K562 (cell line): ENCODE measurements at regions not wholly inside any gene's neighbourhood (a gene's known extent, or its start where the extent isn't known, plus 50 kb on each side); places are given as distances from the start of the nearest gene placed in this dataset.
A peak's percentile ranks its signal among the peaks of the same experiment; 100 is the strongest.

Experiments used
- ATAC-seq: fragments of 200-7000 bp; cut with Tn5 transposase; 3 replicates; pipeline ENCODE4 v1.9.1; 2020; ENCODE audit warnings: moderate library complexity
- BruUV-seq: library from RNA; stranded (reverse); fragments of 400-500 nt; replicated peaks from 2 replicates; lab custom pipeline; 2021; lab: Mats Ljungman, UMichigan
- CTCF ChIA-PET: fragments of 300-600 bp; formaldehyde crosslinking; extraction: SDS; loops from one replicate; lab custom pipeline; 2021; ENCODE audit warnings: low intra/inter-chr PET ratio; lab: Yijun Ruan, JAX
- POLR2A ChIA-PET: fragments of 300-600, 350-650 bp; sonication (Branson Sonifier 250); formaldehyde crosslinking; extraction: SDS; loops from one replicate; lab custom pipeline; 2021; ENCODE audit warnings: antibody characterized with exemption, inconsistent platforms; lab: Yijun Ruan, JAX
- DNase-seq, 4 experiments: peaks; one replicate each; pipeline versions ENCODE4 v3.0.0 to v3.0.0-alpha.2; 2011 to 2018; ENCODE audit warnings: low spot score in 3 of 4, mixed read lengths in 3 of 4; ENCODE audit errors: extremely low read depth in 1 of 4
- FAIRE-seq: peaks from 2 replicates; lab custom pipeline; 2011; peaks lifted over from hg19 to GRCh38; lab: Jason Lieb, UNC
- H2AFZ ChIP-seq: 2 replicates; pipeline ENCODE4 v1.6.0; 2011; ENCODE audit warnings: low read depth, low read length, control low read depth, inconsistent platforms
- H3K27ac ChIP-seq: fragments of 200-600 bp; 3 replicates; pipeline ENCODE4 v1.8.0; 2011; ENCODE audit warnings: low read depth, mild to moderate bottlenecking, control low read depth, inconsistent platforms, low read length, moderate library complexity, mixed read lengths; ENCODE audit errors: extremely low read depth
- H3K27me3 ChIP-seq, 2 experiments: fragments of 300-600 bp in 1 of 2; 2 replicates in 1 of 2; 3 replicates in 1 of 2; pipeline versions ENCODE4 v1.6.0 to v1.8.0; 2011; ENCODE audit warnings: inconsistent platforms in 2 of 2, low read length in 2 of 2, mild to moderate bottlenecking in 1 of 2, mixed read lengths in 1 of 2, moderate library complexity in 1 of 2; ENCODE audit not compliant: control insufficient read depth in 2 of 2, insufficient read depth in 2 of 2
- H3K36me3 ChIP-seq: fragments of 300-600 bp; 3 replicates; pipeline ENCODE4 v1.8.0; 2011; ENCODE audit warnings: mild to moderate bottlenecking, low read length, inconsistent platforms; ENCODE audit not compliant: control insufficient read depth, insufficient read depth
- H3K4me1 ChIP-seq, 2 experiments: fragments of 200-600 bp in 1 of 2; replicated peaks in 1 of 2; 2 replicates in 1 of 2; 3 replicates in 1 of 2; pipeline versions ENCODE4 v1.5.1 to v1.8.0; 2011; ENCODE audit warnings: inconsistent platforms in 2 of 2, low read length in 2 of 2, mild to moderate bottlenecking in 1 of 2, mixed read lengths in 1 of 2, moderate library complexity in 1 of 2; ENCODE audit not compliant: control insufficient read depth in 2 of 2, insufficient read depth in 2 of 2
- H3K4me2 ChIP-seq: 2 replicates; pipeline ENCODE4 v1.6.1; 2011; ENCODE audit warnings: low read length, control low read depth, inconsistent platforms, mixed read lengths; ENCODE audit not compliant: insufficient read depth
- H3K4me3 ChIP-seq: fragments of 200-600 bp; sonication (generic), shearing (Covaris generic); 2 replicates; pipeline ENCODE4 v1.5.1; 2016; ENCODE audit warnings: control low read depth, inconsistent platforms
- H3K79me2 ChIP-seq: fragments of 200-600 bp; 3 replicates; pipeline ENCODE4 v1.8.0; 2011; ENCODE audit warnings: low read length, inconsistent platforms; ENCODE audit not compliant: control insufficient read depth, insufficient read depth
- H3K9ac ChIP-seq, 2 experiments: 2 replicates each; pipeline versions ENCODE4 v1.6.0 to v1.6.1; 2011; ENCODE audit warnings: low read depth in 2 of 2, low read length in 2 of 2, control low read depth in 1 of 2, inconsistent platforms in 1 of 2, mild to moderate bottlenecking in 1 of 2, mixed read lengths in 1 of 2; ENCODE audit not compliant: insufficient read depth in 1 of 2
- H3K9me1 ChIP-seq: one replicate; pipeline ENCODE4 v1.6.0; 2011; ENCODE audit warnings: inconsistent platforms, mild to moderate bottlenecking, low read length, moderate library complexity; ENCODE audit not compliant: control insufficient read depth, insufficient read depth
- H3K9me3 ChIP-seq: replicated peaks from 2 replicates; pipeline ENCODE4 v1.5.1; 2011; ENCODE audit warnings: low read depth, low read length, inconsistent platforms; ENCODE audit not compliant: control insufficient read depth, insufficient read depth
- H4K20me1 ChIP-seq: replicated peaks from 2 replicates; pipeline ENCODE4 v1.6.1; 2011; ENCODE audit warnings: low read length, inconsistent platforms, mixed read lengths; ENCODE audit not compliant: control insufficient read depth, insufficient read depth
- ARID4B ChIP-seq: sonication (generic); formaldehyde crosslinking; IDR thresholded peaks from 2 replicates; pipeline ENCODE4 v1.8.0; 2022; ENCODE audit warnings: mild to moderate bottlenecking, missing genetic modification reagents
- ATF7 ChIP-seq: fragments of 450-650 bp; IDR thresholded peaks from 2 replicates; pipeline ENCODE4 v1.7.1; 2014; ENCODE audit warnings: mild to moderate bottlenecking, moderate library complexity
- CREM ChIP-seq: IDR thresholded peaks from 2 replicates; pipeline ENCODE4 v1.6.1; 2014; ENCODE audit warnings: antibody characterized with exemption, low read depth
- DDX20 ChIP-seq: fragments of 450-650 bp; IDR thresholded peaks from 2 replicates; pipeline ENCODE4 v1.6.1; 2016; ENCODE audit warnings: missing genetic modification characterization, low read depth, mild to moderate bottlenecking, missing compliant biosample characterization, moderate library complexity
- FOSL1 ChIP-seq: fragments of 200-800 bp; sonication (Bioruptor generic); conservative IDR thresholded peaks from 2 replicates; pipeline ENCODE4 v1.6.1; 2016; ENCODE audit warnings: missing genetic modification characterization, missing compliant biosample characterization
- HDAC2 ChIP-seq: fragments of 450-650 bp; IDR thresholded peaks from 2 replicates; pipeline ENCODE4 v1.6.1; 2016; ENCODE audit warnings: mild to moderate bottlenecking
- HDAC6 ChIP-seq: IDR thresholded peaks from 2 replicates; pipeline ENCODE4 v1.6.1; 2012; ENCODE audit warnings: low read depth, mild to moderate bottlenecking, control low read depth, inconsistent platforms, low read length, moderate library complexity
- HMG20B ChIP-seq: fragments of 250-450 bp; sonication (Bioruptor Pico); IDR thresholded peaks from 2 replicates; pipeline ENCODE4 v1.5.0; 2021; ENCODE audit warnings: mild to moderate bottlenecking
- LEF1 ChIP-seq: fragments of 450-650 bp; IDR thresholded peaks from 2 replicates; pipeline ENCODE4 v1.6.1; 2016; ENCODE audit warnings: mild to moderate bottlenecking
- MAZ ChIP-seq, 2 experiments: fragments of 450-650 bp in 1 of 2; sonication (generic) in 1 of 2; formaldehyde crosslinking; IDR thresholded peaks in 1 of 2; conservative IDR thresholded peaks in 1 of 2; 2 replicates each; pipeline versions ENCODE4 v1.4.0 to v1.5.0; 2020; ENCODE audit warnings: mild to moderate bottlenecking in 1 of 2, missing genetic modification reagents in 1 of 2
- POLR2B ChIP-seq: fragments of 450-650 bp; IDR thresholded peaks from 2 replicates; pipeline ENCODE4 v1.6.1; 2018; ENCODE audit warnings: low read depth; ENCODE audit not compliant: partially characterized antibody
- POLR2G ChIP-seq: fragments of 200-400 bp; formaldehyde crosslinking; IDR thresholded peaks from 2 replicates; pipeline ENCODE4 v1.6.1; 2017; ENCODE audit warnings: low read depth, mild to moderate bottlenecking, antibody characterized with exemption, low read length, moderate library complexity
- TEAD4 ChIP-seq, 2 experiments: sonication (generic) in 1 of 2; formaldehyde crosslinking in 1 of 2; IDR thresholded peaks; 2 replicates each; pipeline versions ENCODE4 v1.6.1 to v1.8.0; 2012 to 2022; ENCODE audit warnings: borderline replicate concordance in 1 of 2, inconsistent platforms in 1 of 2, low read length in 1 of 2, mild to moderate bottlenecking in 1 of 2, missing genetic modification reagents in 1 of 2
- ZNF175 ChIP-seq: fragments of 200-800 bp; sonication (Bioruptor generic); IDR thresholded peaks from 2 replicates; pipeline ENCODE4 v1.6.1; 2016; ENCODE audit warnings: low read depth, mild to moderate bottlenecking, missing genetic modification characterization, missing compliant biosample characterization
- ZNF24 ChIP-seq: fragments of 450-650 bp; IDR thresholded peaks from 2 replicates; pipeline ENCODE4 v1.6.1; 2016
- ZNF584 ChIP-seq: fragments of 200-800 bp; sonication (Bioruptor generic); IDR thresholded peaks from 2 replicates; pipeline ENCODE4 v1.6.1; 2016; ENCODE audit warnings: low read depth, mild to moderate bottlenecking, missing genetic modification characterization, missing compliant biosample characterization
- ZNF586 ChIP-seq: fragments of 450-650 bp; formaldehyde crosslinking; conservative IDR thresholded peaks from 2 replicates; pipeline ENCODE4 v1.4.0; 2020; ENCODE audit warnings: mild to moderate bottlenecking, moderate library complexity
- WGBS: fragments of 100-300 bp; shearing (Covaris generic); methylation state at CpG from one replicate; pipeline ENCODE4 v1.1.6; 2016; ENCODE audit warnings: low coverage, mixed read lengths; ENCODE audit not compliant: insufficient coverage; ENCODE audit errors: missing lambda C conversion rate; 5-methylcytosine and 5-hydroxymethylcytosine counted together
- in situ Hi-C: fragments of 300-500 bp; cut with MboI; formaldehyde crosslinking; loops from 4 replicates; pipeline ENCODE4 v1.15.0; 2018; ENCODE audit warnings: inconsistent platforms, mixed read lengths
- intact Hi-C: fragments of 100-400 bp; cut with micrococcal nuclease; formaldehyde crosslinking; loops from 2 replicates; pipeline ENCODE4 v1.14.2; 2022

- TF ChIP-seq MAZ (CRISPR knock-in tag; conservative IDR thresholded peaks at IDR 0.05 in 1 of 2, IDR thresholded peaks at IDR 0.05 in 1 of 2), result 0 out of 4 replicates have a peak, but pooled peaks of 1 of the 2 experiments have one; percentile 13
- TF ChIP-seq, all 486 proteins: peak for 6
These were observed 83.9 kb upstream of the CEP85L start (continued) for GRCh38 chr6:118735320-118735719.

GRCh38 chr6:118725944-118726343, 74.6 kb upstream of the CEP85L start:
- Histone ChIP-seq H3K9ac (no peak overlapping the region), H2AFZ (peak overlapping the region; percentile 34; the same call in 1 of the 2 replicates), H3K36me3 (no peaks in the 10 kb centered on the region), H3K4me1 (no peaks in the 10 kb centered on the region; a peak in 1 of 5 replicates), H3K9me3 (no peaks in the 10 kb centered on the region), H3K4me2 (no peak overlapping the region), H3K9me1 (no peaks in the 10 kb centered on the region), H3K27me3 (no peaks in the 10 kb centered on the region), H4K20me1 (no peaks in the 10 kb centered on the region), H3K27ac (no peak overlapping the region), H3K79me2 (no peaks in the 10 kb centered on the region), H3K4me3 (no peak overlapping the region)
- in situ Hi-C loops, result no loop called here
- FAIRE-seq (peak; percentile 26), ATAC-seq (peak; percentile 39), DNase-seq (peak in 1 of 4 experiments; percentile 46)
- ChIA-PET POLR2A (interaction anchor here (0.9 kb wide), 1 partner anchor 49 kb away, joined by 3 read pairs; no protein-coding TSS in a partner anchor), CTCF (no interaction called here)
- intact Hi-C loops, result no loop called here
- no TSS peak for BruUV-seq
- 30% methylated on average over 5 of the region's 5 CpGs for WGBS
- TF ChIP-seq TEAD4 (IDR thresholded peaks at IDR 0.05; ENCODE audit: low read length) (peak; percentile 8; the same call in 1 of the 2 replicates), TEAD4 (CRISPR knock-in tag; IDR thresholded peaks at IDR 0.05; ENCODE audit: borderline replicate concordance) (no peak), CREM (peak; percentile 42; the same call in 1 of the 2 replicates), DDX20 (tag) (no peak), HDAC6 (no peak), HMG20B (no peak), FOSL1 (tag) (peak; percentile 89), ZNF24 (peak; percentile 93), POLR2B (no peak), ZNF175 (no peak), ZNF584 (CRISPR knock-in tag) (0 out of 2 replicates have a peak, but pooled peaks have one; percentile 41), ARID4B (CRISPR knock-in tag) (no peak), HDAC2 (no peak), ATF7 (no peak), POLR2G (no peak), ZNF586 (CRISPR knock-in tag) (no peak), LEF1 (peak; percentile 66; the same call in 1 of the 2 replicates)
